ENCODE measurements at regions not wholly inside any gene's neighbourhood (a gene's known extent, or its start where the extent isn't known, plus 50 kb on each side); places are given as distances from the start of the nearest gene placed in this dataset.
A peak's percentile ranks its signal among the peaks of the same experiment; 100 is the strongest.

DNA sequence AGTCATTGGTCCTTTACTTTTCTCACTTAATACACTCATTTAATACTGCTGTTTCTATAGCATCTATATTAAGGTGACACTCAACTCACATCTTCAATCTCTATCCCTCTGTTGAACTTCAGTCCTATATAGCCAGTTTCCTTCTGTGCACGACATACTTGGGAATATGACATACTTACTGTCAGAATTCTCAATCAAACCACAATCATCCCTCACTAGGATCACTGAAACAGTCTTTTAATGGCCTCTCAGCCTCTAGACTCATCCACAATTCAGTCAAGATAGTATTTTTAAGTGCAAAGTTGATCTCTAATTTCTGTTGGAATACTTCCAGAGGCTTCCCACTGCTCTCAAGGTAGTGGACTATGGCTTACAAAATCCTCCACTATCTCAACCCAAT lies 251.0 kb upstream of the MEF2C start:
- H3K79me2 ChIP-seq (ENCODE audit: insufficient read depth, low read length) = no peaks in the 10 kb centered on the region
- H3K27me3 ChIP-seq (ENCODE audit: insufficient read depth, low read length) = no peaks in the 10 kb centered on the region
- H3K27ac ChIP-seq (ENCODE audit: low read depth, low read length) = no peak overlapping the region
- no peaks in the 10 kb centered on the region for H3K36me3 Mint-ChIP-seq (ENCODE audit: low read depth, unreplicated experiment)
- H2AFZ ChIP-seq (ENCODE audit: low read depth, low read length) = no peak overlapping the region
- no peak overlapping the region for H3K4me3 Mint-ChIP-seq (ENCODE audit: unreplicated experiment)
- no peak overlapping the region for H3K4me3 ChIP-seq (ENCODE audit: insufficient read depth, low read depth, low read length)
- no peak overlapping the region for H3K9ac ChIP-seq (ENCODE audit: low read length)
- no peak overlapping the region for H3K4me2 ChIP-seq (ENCODE audit: low read length)
- H3K9me3 ChIP-seq (ENCODE audit: insufficient read depth, low read depth, low read length) = no peaks in the 10 kb centered on the region
- no peaks in the 10 kb centered on the region for H3K4me1 Mint-ChIP-seq (ENCODE audit: low read depth, unreplicated experiment)
- H3K27me3 Mint-ChIP-seq (ENCODE audit: low read depth, unreplicated experiment) = no peaks in the 10 kb centered on the region
- no peak for FAIRE-seq
- H3K27ac Mint-ChIP-seq (ENCODE audit: unreplicated experiment) = no peak overlapping the region
- DNase-seq (ENCODE audit: low read depth) = no peak
- H3K9me3 Mint-ChIP-seq (ENCODE audit: unreplicated experiment) = no peaks in the 10 kb centered on the region
- no peaks in the 10 kb centered on the region for H3K36me3 ChIP-seq (ENCODE audit: insufficient read depth, low read length)
- TF ChIP-seq, protein P1, sequence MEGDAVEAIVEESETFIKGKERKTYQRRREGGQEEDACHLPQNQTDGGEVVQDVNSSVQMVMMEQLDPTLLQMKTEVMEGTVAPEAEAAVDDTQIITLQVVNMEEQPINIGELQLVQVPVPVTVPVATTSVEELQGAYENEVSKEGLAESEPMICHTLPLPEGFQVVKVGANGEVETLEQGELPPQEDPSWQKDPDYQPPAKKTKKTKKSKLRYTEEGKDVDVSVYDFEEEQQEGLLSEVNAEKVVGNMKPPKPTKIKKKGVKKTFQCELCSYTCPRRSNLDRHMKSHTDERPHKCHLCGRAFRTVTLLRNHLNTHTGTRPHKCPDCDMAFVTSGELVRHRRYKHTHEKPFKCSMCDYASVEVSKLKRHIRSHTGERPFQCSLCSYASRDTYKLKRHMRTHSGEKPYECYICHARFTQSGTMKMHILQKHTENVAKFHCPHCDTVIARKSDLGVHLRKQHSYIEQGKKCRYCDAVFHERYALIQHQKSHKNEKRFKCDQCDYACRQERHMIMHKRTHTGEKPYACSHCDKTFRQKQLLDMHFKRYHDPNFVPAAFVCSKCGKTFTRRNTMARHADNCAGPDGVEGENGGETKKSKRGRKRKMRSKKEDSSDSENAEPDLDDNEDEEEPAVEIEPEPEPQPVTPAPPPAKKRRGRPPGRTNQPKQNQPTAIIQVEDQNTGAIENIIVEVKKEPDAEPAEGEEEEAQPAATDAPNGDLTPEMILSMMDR (IDR thresholded peaks at IDR 0.05; ENCODE audit: insufficient read depth, low read depth, low read length) = no peak
- TF ChIP-seq EZH2 (IDR thresholded peaks at IDR 0.05; ENCODE audit: insufficient read depth, low read length) = no peak
- H4K20me1 ChIP-seq (ENCODE audit: insufficient read depth, low read length) = no peaks in the 10 kb centered on the region
- no peaks in the 10 kb centered on the region for H3K4me1 ChIP-seq (ENCODE audit: insufficient read depth, low read length)

DNA sequence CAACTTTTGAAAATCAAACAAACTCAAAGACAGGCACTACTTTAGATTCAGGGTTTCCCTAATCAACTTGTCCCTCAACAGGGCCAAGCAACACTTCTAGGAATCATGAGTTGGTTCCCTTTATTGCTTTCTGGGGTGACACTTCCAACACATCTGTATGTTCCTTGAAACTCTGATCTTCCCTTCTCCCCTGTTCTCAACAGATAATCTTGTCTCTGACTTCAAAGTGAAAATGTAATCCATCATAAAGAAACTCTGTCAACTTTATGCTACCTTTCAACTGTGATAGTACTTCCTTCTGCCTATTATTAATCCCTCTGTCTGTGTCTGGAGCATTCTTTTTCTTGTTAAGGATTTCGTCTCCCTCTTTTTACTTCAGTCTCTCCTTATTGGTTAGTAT lies 250.1 kb upstream of the MEF2C start:
- Mint-ChIP-seq H3K4me1 (ENCODE audit: low read depth, unreplicated experiment) (peaks cover 3% of the 10 kb centered on the region), H3K9me3 (ENCODE audit: unreplicated experiment) (no peaks in the 10 kb centered on the region), H3K27me3 (ENCODE audit: low read depth, unreplicated experiment) (no peaks in the 10 kb centered on the region), H3K36me3 (ENCODE audit: low read depth, unreplicated experiment) (no peaks in the 10 kb centered on the region), H3K4me3 (ENCODE audit: unreplicated experiment) (no peak overlapping the region), H3K27ac (ENCODE audit: unreplicated experiment) (no peak overlapping the region)
- Histone ChIP-seq H3K4me1 (ENCODE audit: insufficient read depth, low read length) (no peaks in the 10 kb centered on the region), H4K20me1 (ENCODE audit: insufficient read depth, low read length) (no peaks in the 10 kb centered on the region), H3K4me2 (ENCODE audit: low read length) (no peak overlapping the region), H3K4me3 (ENCODE audit: insufficient read depth, low read depth, low read length) (no peak overlapping the region), H3K36me3 (ENCODE audit: insufficient read depth, low read length) (no peaks in the 10 kb centered on the region), H3K27ac (ENCODE audit: low read depth, low read length) (no peak overlapping the region), H2AFZ (ENCODE audit: low read depth, low read length) (no peak overlapping the region), H3K9me3 (ENCODE audit: insufficient read depth, low read depth, low read length) (no peaks in the 10 kb centered on the region), H3K79me2 (ENCODE audit: insufficient read depth, low read length) (no peaks in the 10 kb centered on the region), H3K27me3 (ENCODE audit: insufficient read depth, low read length) (no peaks in the 10 kb centered on the region), H3K9ac (ENCODE audit: low read length) (no peak overlapping the region)
- FAIRE-seq (peak; percentile 13), DNase-seq (ENCODE audit: low read depth) (no peak)
- TF ChIP-seq, protein P1 (IDR thresholded peaks at IDR 0.05; ENCODE audit: insufficient read depth, low read depth, low read length) = no peak
- no peak for TF ChIP-seq EZH2 (IDR thresholded peaks at IDR 0.05; ENCODE audit: insufficient read depth, low read length)

DNA sequence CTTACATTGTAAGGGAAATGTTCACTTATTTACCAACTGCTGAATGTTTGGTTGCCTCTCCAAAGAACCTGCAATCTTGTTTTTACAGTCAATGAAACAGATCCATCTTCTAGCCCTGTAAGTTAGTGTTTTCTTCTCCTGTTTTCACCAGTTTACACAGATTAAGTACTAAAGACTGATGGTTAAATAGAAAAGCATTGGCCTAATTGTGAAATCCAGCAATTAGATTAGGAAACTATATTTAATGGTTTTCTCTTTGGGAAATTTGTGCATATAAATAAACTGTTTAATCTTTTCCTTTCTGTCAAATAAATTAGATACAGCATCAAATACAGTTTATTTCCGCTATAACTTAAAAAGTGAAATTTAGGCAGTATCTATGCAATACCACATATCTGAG lies 247.9 kb upstream of the MEF2C start:
- Mint-ChIP-seq H3K9me3 (ENCODE audit: unreplicated experiment) (no peaks in the 10 kb centered on the region), H3K27ac (ENCODE audit: unreplicated experiment) (no peak overlapping the region), H3K27me3 (ENCODE audit: low read depth, unreplicated experiment) (no peaks in the 10 kb centered on the region), H3K4me1 (ENCODE audit: low read depth, unreplicated experiment) (peaks cover 10% of the 10 kb centered on the region), H3K4me3 (ENCODE audit: unreplicated experiment) (no peak overlapping the region), H3K36me3 (ENCODE audit: low read depth, unreplicated experiment) (no peaks in the 10 kb centered on the region)
- TF ChIP-seq, protein P1 (IDR thresholded peaks at IDR 0.05; ENCODE audit: insufficient read depth, low read depth, low read length) = no peak
- no peak for TF ChIP-seq EZH2 (IDR thresholded peaks at IDR 0.05; ENCODE audit: insufficient read depth, low read length)
- no peaks in the 10 kb centered on the region for H3K36me3 ChIP-seq (ENCODE audit: insufficient read depth, low read length)
- H3K79me2 ChIP-seq (ENCODE audit: insufficient read depth, low read length) = no peaks in the 10 kb centered on the region
- DNase-seq (ENCODE audit: low read depth) (no peak), FAIRE-seq (no peak)
- H4K20me1 ChIP-seq (ENCODE audit: insufficient read depth, low read length) = no peaks in the 10 kb centered on the region
- H3K4me3 ChIP-seq (ENCODE audit: insufficient read depth, low read depth, low read length) = no peak overlapping the region
- H3K9me3 ChIP-seq (ENCODE audit: insufficient read depth, low read depth, low read length) = no peaks in the 10 kb centered on the region
- no peaks in the 10 kb centered on the region for H3K27me3 ChIP-seq (ENCODE audit: insufficient read depth, low read length)
- H3K4me2 ChIP-seq (ENCODE audit: low read length) = no peak overlapping the region
- no peak overlapping the region for H2AFZ ChIP-seq (ENCODE audit: low read depth, low read length)
- H3K27ac ChIP-seq (ENCODE audit: low read depth, low read length) = no peak overlapping the region
- no peak overlapping the region for H3K9ac ChIP-seq (ENCODE audit: low read length)
- no peaks in the 10 kb centered on the region for H3K4me1 ChIP-seq (ENCODE audit: insufficient read depth, low read length)
